Upper lobe of left lung (tissue), 4 donors: ENCODE measurements at regions not wholly inside any gene's neighbourhood (a gene's known extent, or its start where the extent isn't known, plus 50 kb on each side); places are given as distances from the start of the nearest gene placed in this dataset.

Experiments
- EP300 ChIP-seq, 4 donors: sonication (generic); formaldehyde crosslinking; IDR thresholded peaks; one replicate each; pipeline ENCODE4 v1.5.1; 2017; ENCODE audit warnings: antibody characterized with exemption in 4 of 4, control low read depth in 2 of 4
- POLR2A ChIP-seq, 4 donors: fragments of 450-650 bp; IDR thresholded peaks; one replicate each; pipeline ENCODE4 v1.5.1; 2016 to 2017; ENCODE audit warnings: antibody characterized with exemption in 4 of 4, mild to moderate bottlenecking in 2 of 4
- POLR2AphosphoS5 ChIP-seq, 2 donors: sonication (generic); formaldehyde crosslinking; IDR thresholded peaks; one replicate each; pipeline ENCODE4 v1.5.1; 2017; ENCODE audit warnings: antibody characterized with exemption in 2 of 2
- TF ChIP-seq, protein P1 (sequence below), 6 experiments: fragments of 450-650 bp in 4 of 6; fragments of 200-600 bp in 2 of 6; sonication (generic) in 2 of 6; IDR thresholded peaks; one replicate each; pipeline ENCODE4 v1.5.1; 2016 to 2019; ENCODE audit warnings: antibody characterized with exemption in 6 of 6

DNA sequence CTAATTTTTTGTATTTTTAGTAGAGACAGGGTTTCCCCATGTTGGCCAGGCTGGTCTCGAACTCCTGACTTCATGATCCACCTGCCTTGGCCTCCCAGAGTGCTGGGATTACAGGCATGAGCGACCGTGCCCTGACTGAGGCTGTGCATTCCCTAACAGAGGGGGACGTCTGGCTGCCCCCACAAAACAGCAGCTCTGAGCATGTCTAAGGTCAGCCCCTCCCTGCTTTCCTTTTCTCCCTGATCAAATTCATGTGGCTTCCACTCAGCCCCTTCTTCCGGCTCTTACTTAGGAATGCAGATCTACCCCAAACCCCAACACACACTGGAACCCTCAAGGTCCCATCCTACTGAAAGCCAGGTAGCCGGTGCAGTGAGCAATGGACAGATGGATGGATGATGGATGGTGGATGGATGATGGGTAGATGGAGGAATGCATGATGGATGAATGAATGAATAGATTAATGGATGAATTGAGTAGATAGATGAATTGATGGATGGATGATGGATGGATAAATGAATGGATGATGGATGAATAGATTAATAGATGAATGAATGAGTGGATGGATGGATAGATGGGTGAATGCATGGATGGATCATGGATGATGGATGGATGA lies 91.5 kb upstream of the BHLHE23 start:
- TF ChIP-seq POLR2A (IDR thresholded peaks at IDR 0.05) (no peak), EP300 (IDR thresholded peaks at IDR 0.05) (no peak), POLR2AphosphoS5 (IDR thresholded peaks at IDR 0.05) (no peak)
- TF ChIP-seq, protein P1, sequence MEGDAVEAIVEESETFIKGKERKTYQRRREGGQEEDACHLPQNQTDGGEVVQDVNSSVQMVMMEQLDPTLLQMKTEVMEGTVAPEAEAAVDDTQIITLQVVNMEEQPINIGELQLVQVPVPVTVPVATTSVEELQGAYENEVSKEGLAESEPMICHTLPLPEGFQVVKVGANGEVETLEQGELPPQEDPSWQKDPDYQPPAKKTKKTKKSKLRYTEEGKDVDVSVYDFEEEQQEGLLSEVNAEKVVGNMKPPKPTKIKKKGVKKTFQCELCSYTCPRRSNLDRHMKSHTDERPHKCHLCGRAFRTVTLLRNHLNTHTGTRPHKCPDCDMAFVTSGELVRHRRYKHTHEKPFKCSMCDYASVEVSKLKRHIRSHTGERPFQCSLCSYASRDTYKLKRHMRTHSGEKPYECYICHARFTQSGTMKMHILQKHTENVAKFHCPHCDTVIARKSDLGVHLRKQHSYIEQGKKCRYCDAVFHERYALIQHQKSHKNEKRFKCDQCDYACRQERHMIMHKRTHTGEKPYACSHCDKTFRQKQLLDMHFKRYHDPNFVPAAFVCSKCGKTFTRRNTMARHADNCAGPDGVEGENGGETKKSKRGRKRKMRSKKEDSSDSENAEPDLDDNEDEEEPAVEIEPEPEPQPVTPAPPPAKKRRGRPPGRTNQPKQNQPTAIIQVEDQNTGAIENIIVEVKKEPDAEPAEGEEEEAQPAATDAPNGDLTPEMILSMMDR (IDR thresholded peaks at IDR 0.05): no peak
